A549 (cell line): ENCODE measurements at regions not wholly inside any gene's neighbourhood (a gene's known extent, or its start where the extent isn't known, plus 50 kb on each side); places are given as distances from the start of the nearest gene placed in this dataset.
"Not testable (repeated sequence)": the region's sequence is repeated elsewhere in the genome, so short reads cannot be mapped to it uniquely, and the experiment has no call there.

Experiments used
- ATAC-seq, 2 experiments: fragments of 200-7000 bp in 1 of 2; fragments of >200 bp in 1 of 2; cut with Nextera tagmentation in 1 of 2; cut with Tn5 transposase in 1 of 2; 3 replicates each; pipeline versions ENCODE4 v1.8.0 to v1.9.1; 2018 to 2020; ENCODE audit warnings: mild to moderate bottlenecking in 1 of 2, moderate library complexity in 1 of 2
- CTCF ChIA-PET: fragments of 300-600 bp; sonication (Branson Sonifier 250); formaldehyde crosslinking; extraction: SDS; loops from one replicate; lab custom pipeline; 2021; ENCODE audit warnings: antibody characterized with exemption, inconsistent platforms; lab: Yijun Ruan, JAX
- POLR2A ChIA-PET: fragments of 350-600 bp; formaldehyde crosslinking; extraction: SDS; loops from one replicate; lab custom pipeline; 2021; ENCODE audit warnings: antibody characterized with exemption, inconsistent platforms; lab: Yijun Ruan, JAX
- DNase-seq, 2 experiments: peaks; one replicate each; pipeline versions ENCODE4 v3.0.0 to v3.0.0-alpha.2; 2011 to 2016; ENCODE audit warnings: low read depth in 1 of 2, low spot score in 1 of 2
- FAIRE-seq: peaks from 2 replicates; lab custom pipeline; 2011; peaks lifted over from hg19 to GRCh38; lab: Jason Lieb, UNC
- H3K27ac ChIP-seq, 2 experiments: fragments of >200 bp; sonication (Bioruptor Twin); formaldehyde crosslinking; 3 replicates each; pipeline ENCODE4 v1.5.1; 2016 to 2017
- H3K4me1 ChIP-seq: fragments of >200 bp; sonication (Bioruptor Twin); formaldehyde crosslinking; 3 replicates; pipeline ENCODE4 v1.6.1; 2016
- H3K4me2 ChIP-seq: fragments of >200 bp; sonication (Bioruptor Twin); formaldehyde crosslinking; 3 replicates; pipeline ENCODE4 v1.6.1; 2016
- H3K4me3 ChIP-seq: fragments of >200 bp; sonication (Bioruptor Twin); formaldehyde crosslinking; 3 replicates; pipeline ENCODE4 v1.5.1; 2016
- H3K9me3 ChIP-seq: fragments of >200 bp; sonication (Bioruptor Twin); formaldehyde crosslinking; 3 replicates; pipeline ENCODE4 v1.6.1; 2016
- BCL3 ChIP-seq: fragments of >200 bp; sonication (Bioruptor Twin); formaldehyde crosslinking; IDR thresholded peaks from 3 replicates; pipeline ENCODE4 v1.6.1; 2016
- BHLHE40 ChIP-seq: IDR thresholded peaks from 2 replicates; pipeline ENCODE4 v1.6.1; 2012; ENCODE audit warnings: low read depth, low read length, inconsistent platforms
- CBX8 ChIP-seq: fragments of 200-600 bp; sonication (generic); IDR thresholded peaks from 2 replicates; pipeline ENCODE4 v1.6.1; 2016
- CHD2 ChIP-seq: fragments of 150-350 bp; IDR thresholded peaks from 2 replicates; pipeline ENCODE4 v1.6.1; 2014; ENCODE audit warnings: low read length; ENCODE audit not compliant: partially characterized antibody
- CTCF ChIP-seq: fragments of >200 bp; sonication (Bioruptor Twin); formaldehyde crosslinking; IDR thresholded peaks from 3 replicates; pipeline ENCODE4 v1.5.1; 2016
- EHF ChIP-seq: fragments of 250-450 bp; sonication (Bioruptor Pico); IDR thresholded peaks from 2 replicates; pipeline ENCODE4 v1.5.0; 2020; ENCODE audit warnings: mild to moderate bottlenecking
- ELK1 ChIP-seq: fragments of 150-350 bp; IDR thresholded peaks from 2 replicates; pipeline ENCODE4 v1.6.1; 2014; ENCODE audit warnings: low read depth, mild to moderate bottlenecking, low read length
- FOSB ChIP-seq: fragments of 250-450 bp; sonication (Bioruptor Pico); IDR thresholded peaks from 2 replicates; pipeline ENCODE4 v1.5.0; 2020; ENCODE audit warnings: mild to moderate bottlenecking, moderate library complexity
- HDAC2 ChIP-seq: fragments of 200-600 bp; sonication (generic); IDR thresholded peaks from 2 replicates; pipeline ENCODE4 v1.6.1; 2016
- JUN ChIP-seq, 2 experiments: fragments of >200 bp; sonication (Bioruptor Twin); formaldehyde crosslinking; IDR thresholded peaks; 2 replicates in 1 of 2; 3 replicates in 1 of 2; pipeline ENCODE4 v1.6.1; 2016 to 2017
- MAFK ChIP-seq: fragments of 450-650 bp; IDR thresholded peaks from 2 replicates; pipeline ENCODE4 v1.6.1; 2014; ENCODE audit not compliant: partially characterized antibody
- MAZ ChIP-seq: fragments of 150-350 bp; IDR thresholded peaks from 2 replicates; pipeline ENCODE4 v1.6.1; 2014; ENCODE audit warnings: antibody characterized with exemption, low read depth, low read length, borderline replicate concordance
- MYC ChIP-seq: IDR thresholded peaks from 2 replicates; pipeline ENCODE4 v1.6.1; 2012; ENCODE audit warnings: mild to moderate bottlenecking, inconsistent platforms, low read length, improper control_type of control experiment, borderline replicate concordance
- PHF8 ChIP-seq: fragments of 200-600 bp; sonication (generic); IDR thresholded peaks from 2 replicates; pipeline ENCODE4 v1.6.1; 2016; ENCODE audit warnings: low read depth, mild to moderate bottlenecking, antibody characterized with exemption, moderate library complexity, borderline replicate concordance
- RAD21 ChIP-seq, 2 experiments: fragments of >200 bp in 1 of 2; sonication (Bioruptor Twin) in 1 of 2; formaldehyde crosslinking in 1 of 2; IDR thresholded peaks in 1 of 2; conservative IDR thresholded peaks in 1 of 2; 2 replicates in 1 of 2; 3 replicates in 1 of 2; pipeline ENCODE4 v1.6.1; 2012 to 2018; ENCODE audit warnings: inconsistent platforms in 1 of 2
- REST ChIP-seq: fragments of 200-600 bp; sonication (generic); IDR thresholded peaks from 2 replicates; pipeline ENCODE4 v1.6.1; 2016; ENCODE audit warnings: antibody characterized with exemption, mild to moderate bottlenecking, moderate library complexity
- SMC3 ChIP-seq: fragments of >200 bp; sonication (Bioruptor Twin); formaldehyde crosslinking; IDR thresholded peaks from 3 replicates; pipeline ENCODE4 v1.6.1; 2018; ENCODE audit warnings: inconsistent platforms
- TP53 ChIP-seq: fragments of 250-450 bp; sonication (Bioruptor Pico); IDR thresholded peaks from 2 replicates; pipeline ENCODE4 v1.5.0; 2021; ENCODE audit warnings: mild to moderate bottlenecking, moderate library complexity
- ZNF302 ChIP-seq: fragments of 250-450 bp; sonication (Bioruptor Pico); IDR thresholded peaks from 2 replicates; pipeline ENCODE4 v1.9.0; 2021; ENCODE audit warnings: inconsistent platforms, mild to moderate bottlenecking, moderate library complexity
- WGBS: methylation state at CpG from one replicate; pipeline ENCODE4 v1.1.6; 2017; ENCODE audit errors: missing lambda C conversion rate; 5-methylcytosine and 5-hydroxymethylcytosine counted together

- no peaks in the 10 kb centered on the region for H3K4me1 ChIP-seq
- no peak for FAIRE-seq
- 6% methylated on average over 1 of the region's 1 CpG for WGBS
- no peak for DNase-seq
- H3K4me3 ChIP-seq, result no peak overlapping the region
- no peak for ATAC-seq
- CTCF ChIA-PET, result interaction anchor here (1.3 kb wide), 1 partner anchor 41 kb away, joined by 3 read pairs; no protein-coding TSS in a partner anchor
- TF ChIP-seq EHF (CRISPR knock-in tag) (no peak), ELK1 (no peak), BHLHE40 (no peak), MAZ (no peak), JUN (IDR thresholded peaks at IDR 0.05) (no peak), PHF8 (no peak), CBX8 (no peak), ZNF302 (no peak), CHD2 (no peak), FOSB (CRISPR knock-in tag) (no peak), MYC (no peak), BCL3 (no peak), TP53 (CRISPR knock-in tag) (no peak)
- TF ChIP-seq, all 56 proteins: peak for 0
- no peak overlapping the region for H3K27ac ChIP-seq
- no peak overlapping the region for H3K4me2 ChIP-seq
- no peaks in the 10 kb centered on the region for H3K9me3 ChIP-seq
- POLR2A ChIA-PET, result no interaction called here
These were observed 61.0 kb upstream of the FER start for GRCh38 chr5:108686676-108687075.

- 58% methylated on average over 16 of the region's 19 CpGs for WGBS
These were observed 62.1 kb upstream of the FER start for GRCh38 chr5:108685448-108686216.

GRCh38 chr5:108681079-108681921 is 66.4 kb upstream of the FER start:
- TF ChIP-seq SMC3 (peak; percentile 80), REST (no peak), RAD21 (conservative IDR thresholded peaks at IDR 0.05 in 1 of 2, IDR thresholded peaks at IDR 0.05 in 1 of 2) (peak; percentile 85 to 89), CTCF (peak; percentile 77), HDAC2 (no peak), MAFK (peak; percentile 47)
- Histone ChIP-seq H3K9me3 (no peaks in the 10 kb centered on the region), H3K4me2 (peak overlapping the region; percentile 35; the same call in 2 of the 3 replicates), H3K27ac (peak overlapping the region; percentile 34 to 45; a peak in 1 of 6 replicates), H3K4me1 (no peaks in the 10 kb centered on the region), H3K4me3 (no peak overlapping the region)
- 20% methylated on average over 5 of the region's 5 CpGs for WGBS
- peak; percentile 43 to 76 for DNase-seq
- peak; percentile 91 for FAIRE-seq
- CTCF ChIA-PET, result interaction anchor here (0.6 to 1.9 kb wide), 16 partner anchors 10 to 1781 kb away, joined by 3 to 11 read pairs (median 4); no protein-coding TSS in a partner anchor
- POLR2A ChIA-PET, result interaction anchor here (0.8 to 1.3 kb wide), 2 partner anchors 47 to 67 kb away, joined by 3 to 4 read pairs; no protein-coding TSS in a partner anchor
- ATAC-seq, result peak; percentile 86 to 96; a peak in 5 of 6 replicates

More at GRCh38 chr5:108685448-108686216, 62.1 kb upstream of the FER start:
- H3K9me3 ChIP-seq, H3K4me1 ChIP-seq, H3K27ac ChIP-seq, ATAC-seq, H3K4me3 ChIP-seq, POLR2A ChIA-PET, FAIRE-seq, H3K4me2 ChIP-seq, DNase-seq: not testable (repeated sequence)
- CTCF ChIA-PET, result interaction anchor here (1.3 kb wide), 1 partner anchor 42 kb away, joined by 3 read pairs; no protein-coding TSS in a partner anchor
